ENCODE measurements at regions not wholly inside any gene's neighbourhood (a gene's known extent, or its start where the extent isn't known, plus 50 kb on each side); places are given as distances from the start of the nearest gene placed in this dataset.

- no peak for DNase-seq
These were observed 353.9 kb upstream of the MEF2C start for GRCh38 chr5:89236900-89237299.

- no peak for DNase-seq
These were observed 350.5 kb upstream of the MEF2C start for GRCh38 chr5:89233462-89233861.

- no peak for DNase-seq
These were observed 349.2 kb upstream of the MEF2C start for GRCh38 chr5:89232139-89232603.

GRCh38 chr5:89230178-89230577 is 347.2 kb upstream of the MEF2C start:
- DNase-seq: no peak

GRCh38 chr5:89229331-89230070 is 346.5 kb upstream of the MEF2C start:
- DNase-seq: no peak

GRCh38 chr5:89228355-89228754 is 345.4 kb upstream of the MEF2C start:
- no peak for DNase-seq

GRCh38 chr5:89218364-89218763 is 335.4 kb upstream of the MEF2C start:
- DNase-seq: no peak

- DNase-seq: no peak
These were observed 333.6 kb upstream of the MEF2C start for GRCh38 chr5:89216606-89217005.

- no peak for DNase-seq
These were observed 330.6 kb upstream of the MEF2C start for GRCh38 chr5:89213573-89213972.

- DNase-seq: no peak
These were observed 328.9 kb upstream of the MEF2C start for GRCh38 chr5:89211836-89212235.

GRCh38 chr5:89208811-89209210 is 325.8 kb upstream of the MEF2C start:
- no peak for DNase-seq

- DNase-seq: no peak
These were observed 325.4 kb upstream of the MEF2C start for GRCh38 chr5:89208392-89208791.

- no peak for DNase-seq
These were observed 321.8 kb upstream of the MEF2C start for GRCh38 chr5:89204756-89205155.

GRCh38 chr5:89203611-89204010 is 320.6 kb upstream of the MEF2C start:
- DNase-seq: no peak

- no peak for DNase-seq
These were observed 317.9 kb upstream of the MEF2C start for GRCh38 chr5:89200899-89201298.

- DNase-seq: no peak
These were observed 316.3 kb upstream of the MEF2C start for GRCh38 chr5:89199306-89199705.

GRCh38 chr5:89191374-89191773 is 308.4 kb upstream of the MEF2C start:
- no peak for DNase-seq

- no peak for DNase-seq
These were observed 307.7 kb upstream of the MEF2C start for GRCh38 chr5:89190515-89191265.

GRCh38 chr5:89187883-89188465 is 305.0 kb upstream of the MEF2C start:
- DNase-seq: no peak

- DNase-seq: no peak
These were observed 304.3 kb upstream of the MEF2C start for GRCh38 chr5:89187268-89187667.

GRCh38 chr5:89181546-89181945 is 298.6 kb upstream of the MEF2C start:
- no peak for DNase-seq

GRCh38 chr5:89179731-89180130 is 296.7 kb upstream of the MEF2C start:
- no peak for DNase-seq

GRCh38 chr5:89178541-89178940 is 295.6 kb upstream of the MEF2C start:
- no peak for DNase-seq

- DNase-seq: no peak
These were observed 290.5 kb upstream of the MEF2C start for GRCh38 chr5:89173528-89173927.

Data from NCI-H526 (cell line).